HEK293 (cell line): ENCODE measurements at regions not wholly inside any gene's neighbourhood (a gene's known extent, or its start where the extent isn't known, plus 50 kb on each side); places are given as distances from the start of the nearest gene placed in this dataset.

Experiments
- CTCF ChIA-PET: fragments of 350-600 bp; formaldehyde crosslinking; extraction: SDS; loops from one replicate; lab custom pipeline; 2021; ENCODE audit warnings: antibody characterized with exemption; lab: Yijun Ruan, JAX
- POLR2A ChIA-PET: fragments of 300-600 bp; formaldehyde crosslinking; extraction: SDS; loops from one replicate; lab custom pipeline; 2020; ENCODE audit warnings: antibody characterized with exemption, inconsistent platforms; lab: Yijun Ruan, JAX
- H3K27ac ChIP-seq: fragments of 200-500 bp; sonication (Bioruptor generic); 2 replicates; pipeline ENCODE4 v1.5.1; 2014; ENCODE audit warnings: low read depth, low read length, control low read depth, inconsistent platforms; ENCODE audit errors: extremely low read depth
- H3K36me3 ChIP-seq, 2 experiments: fragments of 200-500 bp in 1 of 2; sonication (Bioruptor generic) in 1 of 2; 1 replicate in 1 of 2; 2 replicates in 1 of 2; pipeline ENCODE4 v1.5.1; 2014 to 2017; ENCODE audit warnings: inconsistent platforms in 2 of 2, low read length in 2 of 2; ENCODE audit not compliant: control insufficient read depth in 2 of 2, insufficient read depth in 1 of 2
- H3K4me1 ChIP-seq: fragments of 200-500 bp; sonication (Bioruptor generic); 2 replicates; pipeline ENCODE4 v1.5.1; 2014; ENCODE audit warnings: mild to moderate bottlenecking, low read length, inconsistent platforms; ENCODE audit not compliant: control insufficient read depth, insufficient read depth
- H3K4me3 ChIP-seq: 2 replicates; pipeline ENCODE4 v1.5.1; 2011; ENCODE audit warnings: low read depth, mild to moderate bottlenecking, control low read depth, low read length, moderate library complexity
- H3K9me3 ChIP-seq: fragments of 200-500 bp; sonication (Bioruptor generic); 2 replicates; pipeline ENCODE4 v1.5.1; 2014; ENCODE audit warnings: low read depth, low read length, inconsistent platforms; ENCODE audit not compliant: control insufficient read depth, insufficient read depth
- CTCF ChIP-seq: fragments of 450-650 bp; formaldehyde crosslinking; IDR thresholded peaks from 2 replicates; pipeline ENCODE4 v1.5.1; 2016; ENCODE audit warnings: missing biosample characterization, missing genetic modification characterization
- ELK4 ChIP-seq: IDR thresholded peaks from 2 replicates; pipeline ENCODE4 v1.6.1; 2011; ENCODE audit warnings: mild to moderate bottlenecking, low read depth, low read length, borderline replicate concordance
- MEIS1 ChIP-seq: sonication (generic); formaldehyde crosslinking; IDR thresholded peaks from 2 replicates; pipeline ENCODE4 v1.8.1; 2022; ENCODE audit warnings: missing genetic modification reagents, mild to moderate bottlenecking, borderline replicate concordance
- PATZ1 ChIP-seq: fragments of 450-650 bp; formaldehyde crosslinking; IDR thresholded peaks from 2 replicates; pipeline ENCODE4 v1.5.1; 2016; ENCODE audit warnings: missing biosample characterization, missing genetic modification characterization
- SETDB1 ChIP-seq: IDR thresholded peaks from one replicate; pipeline ENCODE4 v1.6.1; 2017; ENCODE audit warnings: mild to moderate bottlenecking, low read length, moderate library complexity, mixed read lengths; ENCODE audit not compliant: insufficient read length
- TSHZ1 ChIP-seq: fragments of 450-650 bp; formaldehyde crosslinking; IDR thresholded peaks from 2 replicates; pipeline ENCODE4 v1.5.1; 2016; ENCODE audit warnings: missing biosample characterization, missing genetic modification characterization, borderline replicate concordance
- WT1 ChIP-seq: fragments of 450-650 bp; formaldehyde crosslinking; IDR thresholded peaks from 2 replicates; pipeline ENCODE4 v1.5.1; 2016; ENCODE audit warnings: missing biosample characterization, missing genetic modification characterization
- ZBTB17 ChIP-seq: fragments of 450-650 bp; formaldehyde crosslinking; IDR thresholded peaks from 2 replicates; pipeline ENCODE4 v1.5.1; 2016; ENCODE audit warnings: missing biosample characterization, missing genetic modification characterization
- ZBTB44 ChIP-seq: fragments of 450-650 bp; IDR thresholded peaks from 2 replicates; pipeline ENCODE4 v1.5.1; 2018; ENCODE audit warnings: missing biosample characterization, mild to moderate bottlenecking, missing genetic modification characterization
- ZFHX2 ChIP-seq: fragments of 450-650 bp; formaldehyde crosslinking; conservative IDR thresholded peaks from 2 replicates; pipeline ENCODE4 v1.5.1; 2016; ENCODE audit warnings: missing biosample characterization, missing genetic modification characterization
- ZFP41 ChIP-seq: fragments of 450-650 bp; formaldehyde crosslinking; IDR thresholded peaks from 2 replicates; pipeline ENCODE4 v1.5.1; 2016; ENCODE audit warnings: missing biosample characterization, missing genetic modification characterization, borderline replicate concordance
- ZNF324 ChIP-seq: fragments of 450-650 bp; formaldehyde crosslinking; IDR thresholded peaks from 2 replicates; pipeline ENCODE4 v1.5.1; 2016; ENCODE audit warnings: missing biosample characterization, missing genetic modification characterization
- ZNF335 ChIP-seq: fragments of 450-650 bp; formaldehyde crosslinking; conservative IDR thresholded peaks from 2 replicates; pipeline ENCODE4 v1.5.1; 2016; ENCODE audit warnings: missing biosample characterization, missing genetic modification characterization
- ZNF362 ChIP-seq: fragments of 450-650 bp; formaldehyde crosslinking; IDR thresholded peaks from 2 replicates; pipeline ENCODE4 v1.5.1; 2016; ENCODE audit warnings: missing biosample characterization, missing genetic modification characterization
- ZNF394 ChIP-seq: fragments of 450-650 bp; formaldehyde crosslinking; IDR thresholded peaks from 2 replicates; pipeline ENCODE4 v1.5.1; 2016; ENCODE audit warnings: missing biosample characterization, missing genetic modification characterization, mild to moderate bottlenecking, moderate library complexity, borderline replicate concordance
- ZNF501 ChIP-seq: fragments of 450-650 bp; formaldehyde crosslinking; IDR thresholded peaks from 2 replicates; pipeline ENCODE4 v1.5.1; 2016; ENCODE audit warnings: missing biosample characterization, missing genetic modification characterization
- ZNF654 ChIP-seq: fragments of 450-650 bp; formaldehyde crosslinking; IDR thresholded peaks from 2 replicates; pipeline ENCODE4 v1.5.1; 2016; ENCODE audit warnings: low read depth, missing biosample characterization, missing genetic modification characterization

GRCh38 chr12:58433959-58434358 is 486.3 kb downstream of the LRIG3 start:
- ChIA-PET CTCF (no interaction called here), POLR2A (no interaction called here)
- Histone ChIP-seq H3K4me1 (no peaks in the 10 kb centered on the region), H3K4me3 (no peak overlapping the region), H3K9me3 (no peaks in the 10 kb centered on the region), H3K36me3 (no peaks in the 10 kb centered on the region), H3K27ac (no peak overlapping the region)
- no peak for TF ChIP-seq ZNF362 (tag by site-specific recombination)

GRCh38 chr12:58434726-58435125 is 485.6 kb downstream of the LRIG3 start:
- Histone ChIP-seq H3K27ac (no peak overlapping the region), H3K36me3 (no peaks in the 10 kb centered on the region), H3K4me1 (no peaks in the 10 kb centered on the region), H3K9me3 (no peaks in the 10 kb centered on the region), H3K4me3 (no peak overlapping the region)
- TF ChIP-seq CTCF (tag by site-specific recombination) = no peak
- TF ChIP-seq WT1 = no peak
- no peak for TF ChIP-seq ZNF654
- TF ChIP-seq ZNF394 (tag by site-specific recombination) = no peak
- TF ChIP-seq TSHZ1 (tag by site-specific recombination) = no peak
- no peak for TF ChIP-seq ZNF335 (tag by site-specific recombination)
- no peak for TF ChIP-seq ZFP41 (tag by site-specific recombination)
- no peak for TF ChIP-seq ZFHX2
- TF ChIP-seq ZNF501 (tag by site-specific recombination) = no peak
- TF ChIP-seq PATZ1 (tag by site-specific recombination) = no peak
- no peak for TF ChIP-seq ZBTB44 (tag by site-specific recombination)
- no peak for TF ChIP-seq ZBTB17
- TF ChIP-seq ELK4 = no peak
- TF ChIP-seq SETDB1 = no peak
- no peak for TF ChIP-seq ZNF324 (tag by site-specific recombination)
- TF ChIP-seq MEIS1 (CRISPR knock-in tag) = no peak
- POLR2A ChIA-PET = no interaction called here
- CTCF ChIA-PET = no interaction called here
